ENCODE measurements at regions not wholly inside any gene's neighbourhood (a gene's known extent, or its start where the extent isn't known, plus 50 kb on each side); places are given as distances from the start of the nearest gene placed in this dataset.

DNA sequence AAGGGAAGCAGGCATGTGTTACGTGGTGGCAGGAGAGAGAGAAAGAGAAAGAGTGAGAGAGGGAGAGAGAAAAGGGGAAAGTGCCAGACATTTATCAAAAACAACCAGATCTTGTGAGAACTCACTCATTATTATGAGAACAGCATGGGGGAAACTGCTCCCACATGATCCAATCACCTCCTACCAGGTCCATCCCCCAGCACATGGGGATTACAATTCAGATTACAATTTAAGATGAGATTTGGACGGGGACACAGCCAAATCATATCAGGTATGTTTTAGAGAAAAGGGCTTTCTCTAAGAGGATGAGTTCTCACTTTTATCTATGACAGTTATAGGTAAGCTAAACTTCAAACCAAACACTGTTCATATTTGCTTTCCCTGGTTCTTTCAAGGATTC, 597.3 kb upstream of the PIK3C3 start:
- TF ChIP-seq, protein P1, sequence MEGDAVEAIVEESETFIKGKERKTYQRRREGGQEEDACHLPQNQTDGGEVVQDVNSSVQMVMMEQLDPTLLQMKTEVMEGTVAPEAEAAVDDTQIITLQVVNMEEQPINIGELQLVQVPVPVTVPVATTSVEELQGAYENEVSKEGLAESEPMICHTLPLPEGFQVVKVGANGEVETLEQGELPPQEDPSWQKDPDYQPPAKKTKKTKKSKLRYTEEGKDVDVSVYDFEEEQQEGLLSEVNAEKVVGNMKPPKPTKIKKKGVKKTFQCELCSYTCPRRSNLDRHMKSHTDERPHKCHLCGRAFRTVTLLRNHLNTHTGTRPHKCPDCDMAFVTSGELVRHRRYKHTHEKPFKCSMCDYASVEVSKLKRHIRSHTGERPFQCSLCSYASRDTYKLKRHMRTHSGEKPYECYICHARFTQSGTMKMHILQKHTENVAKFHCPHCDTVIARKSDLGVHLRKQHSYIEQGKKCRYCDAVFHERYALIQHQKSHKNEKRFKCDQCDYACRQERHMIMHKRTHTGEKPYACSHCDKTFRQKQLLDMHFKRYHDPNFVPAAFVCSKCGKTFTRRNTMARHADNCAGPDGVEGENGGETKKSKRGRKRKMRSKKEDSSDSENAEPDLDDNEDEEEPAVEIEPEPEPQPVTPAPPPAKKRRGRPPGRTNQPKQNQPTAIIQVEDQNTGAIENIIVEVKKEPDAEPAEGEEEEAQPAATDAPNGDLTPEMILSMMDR (conservative IDR thresholded peaks at IDR 0.05; ENCODE audit: low read depth, low read length), result no peak
- TF ChIP-seq EZH2 (IDR thresholded peaks at IDR 0.05; ENCODE audit: low read length, unreplicated experiment) (no peak), EZH2phosphoT487 (IDR thresholded peaks at IDR 0.05; ENCODE audit: borderline replicate concordance, low read length) (no peak)
